ENCODE measurements at regions not wholly inside any gene's neighbourhood (a gene's known extent, or its start where the extent isn't known, plus 50 kb on each side); places are given as distances from the start of the nearest gene placed in this dataset.

DNA sequence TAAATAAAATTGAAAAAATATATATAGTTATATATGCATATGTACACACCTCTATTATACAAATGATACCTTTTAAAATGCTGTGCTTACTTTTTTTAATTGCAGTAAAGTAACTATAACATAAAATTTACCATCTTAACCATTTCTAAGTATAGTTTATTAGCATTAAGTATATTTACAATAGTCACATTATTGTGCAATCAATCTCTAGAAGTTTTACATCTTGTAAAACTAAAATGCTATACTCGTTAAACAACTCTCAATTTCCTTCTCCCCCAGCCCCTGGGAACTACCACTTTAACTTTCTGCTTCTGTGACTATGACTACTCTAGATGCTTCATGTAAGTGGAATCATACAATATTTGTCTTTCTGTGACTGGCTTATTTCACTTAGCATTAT, 146.7 kb upstream of the DST start:
- TF ChIP-seq EZH2 (IDR thresholded peaks at IDR 0.05; ENCODE audit: borderline replicate concordance, low read length): no peak
- TF ChIP-seq, protein P1, sequence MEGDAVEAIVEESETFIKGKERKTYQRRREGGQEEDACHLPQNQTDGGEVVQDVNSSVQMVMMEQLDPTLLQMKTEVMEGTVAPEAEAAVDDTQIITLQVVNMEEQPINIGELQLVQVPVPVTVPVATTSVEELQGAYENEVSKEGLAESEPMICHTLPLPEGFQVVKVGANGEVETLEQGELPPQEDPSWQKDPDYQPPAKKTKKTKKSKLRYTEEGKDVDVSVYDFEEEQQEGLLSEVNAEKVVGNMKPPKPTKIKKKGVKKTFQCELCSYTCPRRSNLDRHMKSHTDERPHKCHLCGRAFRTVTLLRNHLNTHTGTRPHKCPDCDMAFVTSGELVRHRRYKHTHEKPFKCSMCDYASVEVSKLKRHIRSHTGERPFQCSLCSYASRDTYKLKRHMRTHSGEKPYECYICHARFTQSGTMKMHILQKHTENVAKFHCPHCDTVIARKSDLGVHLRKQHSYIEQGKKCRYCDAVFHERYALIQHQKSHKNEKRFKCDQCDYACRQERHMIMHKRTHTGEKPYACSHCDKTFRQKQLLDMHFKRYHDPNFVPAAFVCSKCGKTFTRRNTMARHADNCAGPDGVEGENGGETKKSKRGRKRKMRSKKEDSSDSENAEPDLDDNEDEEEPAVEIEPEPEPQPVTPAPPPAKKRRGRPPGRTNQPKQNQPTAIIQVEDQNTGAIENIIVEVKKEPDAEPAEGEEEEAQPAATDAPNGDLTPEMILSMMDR (IDR thresholded peaks at IDR 0.05; ENCODE audit: low read length): no peak

Data from OCI-LY1 (cell line).